ENCODE measurements at regions not wholly inside any gene's neighbourhood (a gene's known extent, or its start where the extent isn't known, plus 50 kb on each side); places are given as distances from the start of the nearest gene placed in this dataset.

DNA sequence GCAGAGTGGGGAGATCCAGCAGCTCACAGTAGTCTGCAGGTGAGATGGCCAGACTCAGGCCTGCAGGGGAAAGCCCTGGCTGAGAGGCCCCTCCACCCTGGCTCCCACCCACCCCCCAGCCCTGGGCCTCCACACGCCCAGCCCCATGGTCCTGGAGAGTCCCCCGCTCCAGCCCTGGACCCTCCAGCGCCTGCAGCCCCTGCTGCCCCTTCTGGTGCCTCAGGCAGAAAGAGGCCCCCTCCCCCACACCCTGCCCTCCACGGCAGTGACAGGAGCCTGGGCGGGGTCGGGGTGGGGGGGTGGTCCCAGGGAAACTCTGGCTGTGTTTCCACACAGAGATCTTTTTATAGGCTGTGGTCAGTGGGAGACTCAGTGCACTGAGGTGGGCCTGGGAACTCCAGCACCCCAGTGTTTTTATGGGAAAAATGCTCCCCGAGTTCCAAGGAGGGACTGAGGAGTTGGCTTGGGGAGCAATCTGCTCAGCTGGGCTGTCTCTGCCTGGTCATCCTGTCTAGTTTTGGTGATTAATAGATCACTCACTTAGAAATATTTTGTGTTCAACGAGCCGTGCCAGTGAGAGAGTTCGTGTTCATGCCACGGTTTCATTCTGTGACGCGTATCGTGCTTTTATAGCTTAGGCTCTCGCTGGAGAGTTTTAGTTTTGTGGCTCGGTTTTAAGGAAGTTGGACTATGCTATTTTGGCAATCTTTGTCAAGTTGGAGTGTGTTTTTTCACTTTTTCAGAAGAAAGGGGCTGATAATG is 53.1 kb upstream of the HGFAC start:
- intact Hi-C loops (cut with micrococcal nuclease) = no loop called here
- no peaks in the 10 kb centered on the region for H3K36me3 Mint-ChIP-seq (ENCODE audit: low read depth)
- H3K27ac Mint-ChIP-seq = no peak overlapping the region

DNA sequence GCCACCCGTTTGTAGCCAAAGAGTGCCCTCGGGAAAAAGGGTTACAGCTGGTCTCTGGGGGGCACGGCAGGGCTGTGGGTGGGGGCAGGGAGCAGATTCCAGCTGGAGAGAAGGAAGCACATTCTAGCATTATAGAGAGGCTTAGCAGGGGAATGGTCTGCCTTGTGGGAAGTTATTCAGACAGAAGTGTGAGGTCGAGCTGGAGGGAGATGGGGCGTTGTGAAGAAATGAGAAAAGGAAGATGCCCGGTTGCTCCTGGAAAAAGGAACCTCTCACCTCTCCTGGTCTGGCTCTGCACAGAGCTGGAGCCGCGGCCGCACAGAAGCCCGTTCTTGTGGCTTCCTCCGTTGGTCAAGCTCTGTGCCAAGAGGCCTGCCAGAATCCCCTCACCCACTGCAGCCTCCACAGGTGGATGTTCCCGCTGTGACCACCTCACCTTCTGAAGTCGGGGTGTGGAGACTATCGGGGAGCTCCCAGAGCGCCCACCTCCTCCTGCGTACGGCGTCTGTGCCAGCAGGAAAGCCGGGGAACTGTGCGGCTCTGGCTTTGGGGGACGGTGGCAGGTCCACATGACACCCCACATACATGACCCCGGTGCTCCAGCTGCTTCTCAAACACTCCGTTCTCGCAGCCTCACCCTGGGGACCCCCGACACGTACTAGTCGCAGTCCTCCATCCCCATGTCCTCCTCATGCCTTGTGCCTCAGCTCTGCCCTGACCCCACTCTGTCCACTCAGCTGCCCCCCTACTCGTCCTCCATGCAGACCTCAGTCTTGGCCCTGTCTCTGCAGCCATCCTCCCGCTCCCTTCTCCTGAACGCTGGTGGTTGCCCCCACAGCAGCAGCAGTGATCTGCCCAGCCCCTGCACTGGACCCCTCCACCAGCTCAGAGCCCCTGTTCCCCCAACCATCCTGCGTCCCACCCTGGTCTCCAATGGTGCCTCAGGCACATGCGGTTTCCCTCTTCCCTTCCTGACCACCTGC is 52.2 kb upstream of the HGFAC start:
- H3K27me3 Mint-ChIP-seq (ENCODE audit: insufficient read depth) = peaks cover 26% of the 10 kb centered on the region
- H3K27ac Mint-ChIP-seq = no peak overlapping the region
- H3K9me3 Mint-ChIP-seq = no peaks in the 10 kb centered on the region
- no peak overlapping the region for H3K4me3 Mint-ChIP-seq
- no peaks in the 10 kb centered on the region for H3K36me3 Mint-ChIP-seq (ENCODE audit: low read depth)
- peaks cover 12% of the 10 kb centered on the region for H3K4me1 Mint-ChIP-seq (ENCODE audit: low read depth)
- DNase-seq (ENCODE audit: low spot score) = no peak
- intact Hi-C loops (cut with micrococcal nuclease) = no loop called here

More for the DNA sequence above, 53.1 kb upstream of the HGFAC start:
- Mint-ChIP-seq H3K4me1 (ENCODE audit: low read depth) (peaks cover 12% of the 10 kb centered on the region), H3K4me3 (no peak overlapping the region), H3K27me3 (ENCODE audit: insufficient read depth) (peaks cover 24% of the 10 kb centered on the region), H3K9me3 (no peaks in the 10 kb centered on the region)
- DNase-seq (ENCODE audit: low spot score) = no peak

DNA sequence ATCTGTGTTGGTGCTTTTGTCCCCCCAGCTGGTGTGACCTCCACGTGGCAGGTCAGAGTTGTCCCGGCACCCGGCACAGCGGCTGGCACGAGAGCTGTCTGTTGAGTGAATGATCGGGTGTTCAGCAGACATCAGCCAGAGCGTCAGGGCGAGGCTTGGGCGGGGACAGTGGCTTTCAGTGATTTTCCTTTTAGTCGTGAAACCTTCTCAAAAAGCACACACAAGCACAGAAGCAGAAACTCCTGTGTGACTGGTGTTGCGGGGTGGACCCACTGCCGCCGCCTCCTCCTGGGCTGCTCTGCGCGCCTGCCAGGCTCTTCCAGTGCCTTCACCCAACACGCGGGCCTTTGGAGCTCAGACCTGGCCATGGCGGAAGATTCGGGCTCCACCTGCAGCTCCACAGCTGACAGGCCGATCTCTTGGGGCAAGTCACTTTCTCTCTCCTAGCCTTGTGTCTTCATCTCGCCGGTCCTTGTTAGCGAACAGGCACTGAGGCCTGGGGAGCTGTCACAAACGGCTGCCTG is 51.4 kb upstream of the HGFAC start:
- Mint-ChIP-seq H3K27me3 (ENCODE audit: insufficient read depth) (peaks cover 26% of the 10 kb centered on the region), H3K9me3 (no peaks in the 10 kb centered on the region), H3K4me3 (no peak overlapping the region), H3K4me1 (ENCODE audit: low read depth) (peaks cover 12% of the 10 kb centered on the region), H3K27ac (no peak overlapping the region), H3K36me3 (ENCODE audit: low read depth) (no peaks in the 10 kb centered on the region)
- DNase-seq (ENCODE audit: low spot score) = no peak
- intact Hi-C loops (cut with micrococcal nuclease) = no loop called here

DNA sequence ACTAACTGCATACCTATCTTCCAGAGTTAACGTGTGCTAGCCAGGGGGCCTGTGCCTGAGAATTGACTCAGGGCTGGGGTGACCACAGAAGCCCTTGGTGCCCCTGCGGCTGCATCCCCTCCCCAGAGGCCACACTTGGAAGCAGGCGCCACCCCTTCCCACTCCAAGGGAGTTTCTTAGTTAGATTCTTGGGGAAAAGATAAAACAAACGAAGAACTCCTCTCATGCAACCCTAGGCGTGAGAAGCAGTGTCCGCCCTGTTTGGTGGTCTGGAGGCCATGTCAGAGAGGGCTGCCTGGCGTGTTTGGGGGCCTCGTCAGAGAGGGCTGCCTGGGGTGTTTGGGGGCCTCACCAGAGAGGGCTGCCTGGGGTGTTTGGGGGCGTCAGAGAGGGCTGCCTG is 50.3 kb upstream of the HGFAC start:
- H3K36me3 Mint-ChIP-seq (ENCODE audit: low read depth) = no peaks in the 10 kb centered on the region
- peaks cover 4% of the 10 kb centered on the region for H3K4me1 Mint-ChIP-seq (ENCODE audit: low read depth)
- intact Hi-C loops (cut with micrococcal nuclease) = no loop called here
- no peak for DNase-seq (ENCODE audit: low spot score)
- H3K27me3 Mint-ChIP-seq (ENCODE audit: insufficient read depth) = peaks cover 26% of the 10 kb centered on the region
- no peak overlapping the region for H3K4me3 Mint-ChIP-seq
- H3K27ac Mint-ChIP-seq = no peak overlapping the region
- H3K9me3 Mint-ChIP-seq = no peaks in the 10 kb centered on the region
